SK-N-DZ (cell line): ENCODE measurements at regions not wholly inside any gene's neighbourhood (a gene's known extent, or its start where the extent isn't known, plus 50 kb on each side); places are given as distances from the start of the nearest gene placed in this dataset.
"Not testable (repeated sequence)": the region's sequence is repeated elsewhere in the genome, so short reads cannot be mapped to it uniquely, and the experiment has no call there.

Experiments used
- DNase-seq: peaks from one replicate; pipeline ENCODE4 v3.0.0-alpha.2; 2015; ENCODE audit warnings: low spot score

DNA sequence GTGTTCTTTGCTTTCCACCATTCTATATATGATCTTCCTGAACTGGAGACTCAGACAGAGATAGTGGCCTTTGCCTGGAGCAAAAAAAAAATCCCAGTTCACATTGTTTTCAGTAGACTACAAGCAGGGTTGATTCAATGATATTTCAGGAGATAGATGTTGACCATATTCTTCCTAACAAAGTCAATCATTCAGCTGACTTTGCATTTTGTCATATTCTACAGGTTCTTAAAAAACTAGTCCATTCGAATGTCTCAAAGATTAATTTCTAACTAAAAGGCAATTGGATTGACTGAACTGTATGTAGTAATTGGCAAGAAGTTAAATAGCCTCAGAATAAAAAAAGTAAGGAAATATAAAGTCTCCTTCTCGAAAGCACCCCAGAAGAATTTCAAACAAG, 479.5 kb downstream of the NKX6-1 start:
- DNase-seq: no peak

DNA sequence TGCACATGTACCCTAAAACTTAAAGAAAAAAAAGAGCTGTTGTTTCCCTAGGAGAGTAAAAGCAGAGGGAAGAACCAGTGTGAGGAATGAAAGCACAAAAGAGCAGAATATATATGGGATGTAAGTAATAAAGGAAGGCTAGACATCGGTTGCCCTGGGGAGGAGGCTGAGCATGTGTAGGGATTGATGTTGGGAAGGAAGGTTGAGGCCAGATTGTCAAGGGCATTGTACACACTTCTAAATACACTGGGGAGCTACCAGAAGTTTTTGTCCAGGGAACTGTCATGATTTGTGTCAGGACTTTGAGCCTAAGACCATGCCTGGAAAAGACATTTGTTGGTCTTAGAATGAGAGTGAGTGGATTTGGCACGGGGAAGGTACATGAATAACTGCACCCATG, 467.1 kb downstream of the GPAT3 start:
- no peak for DNase-seq

DNA sequence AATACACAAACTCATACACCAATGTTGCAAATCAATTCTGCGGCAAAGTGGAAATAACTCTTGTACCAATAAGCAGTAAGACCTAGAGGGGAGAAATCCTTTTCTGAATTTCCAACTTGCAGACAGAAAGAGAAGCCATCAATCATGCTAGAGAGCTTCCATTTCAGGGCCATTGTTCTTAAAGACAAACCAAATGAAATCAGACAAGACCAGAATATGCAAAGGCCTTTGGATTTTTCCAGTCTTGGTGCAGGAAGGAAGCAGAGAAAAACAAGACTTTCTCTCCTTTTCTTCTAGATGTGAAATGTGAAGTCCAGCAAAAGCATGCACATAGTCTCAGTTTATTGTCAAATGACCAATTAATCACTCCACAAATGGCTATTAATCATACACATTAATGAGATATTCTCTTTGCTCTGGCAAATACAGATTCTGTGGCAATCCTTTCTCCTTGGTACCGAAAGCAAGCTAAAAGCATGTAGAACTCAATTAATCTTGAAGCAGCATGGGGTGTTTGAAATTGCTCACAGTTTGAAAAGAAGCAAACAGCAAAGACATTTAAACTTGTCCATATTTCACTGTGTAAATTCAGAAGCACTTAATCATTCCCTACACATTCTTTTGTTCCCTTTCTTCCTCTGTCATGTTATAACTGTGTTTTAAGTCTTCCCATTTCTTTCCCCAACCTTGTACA, 466.1 kb downstream of the GPAT3 start:
- no peak for DNase-seq

DNA sequence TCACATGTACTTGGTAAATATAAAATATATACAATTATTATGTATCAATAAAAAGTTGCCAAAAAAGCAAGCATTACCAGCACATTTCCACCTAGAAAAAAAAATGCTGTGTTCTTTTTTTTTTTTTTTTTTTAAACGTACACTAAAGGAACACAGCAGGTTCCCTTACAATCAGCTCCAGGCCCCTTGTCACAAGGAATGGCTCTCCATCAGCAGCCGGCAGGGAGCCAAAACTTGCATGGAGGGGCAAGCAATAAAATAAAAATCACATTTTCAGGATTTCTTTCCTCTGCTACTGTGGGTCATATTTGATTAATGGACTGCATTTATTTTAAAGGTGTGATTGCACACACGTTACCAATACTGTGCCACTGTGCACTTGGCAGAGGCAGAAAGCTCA, 460.3 kb downstream of the GPAT3 start:
- no peak for DNase-seq

DNA sequence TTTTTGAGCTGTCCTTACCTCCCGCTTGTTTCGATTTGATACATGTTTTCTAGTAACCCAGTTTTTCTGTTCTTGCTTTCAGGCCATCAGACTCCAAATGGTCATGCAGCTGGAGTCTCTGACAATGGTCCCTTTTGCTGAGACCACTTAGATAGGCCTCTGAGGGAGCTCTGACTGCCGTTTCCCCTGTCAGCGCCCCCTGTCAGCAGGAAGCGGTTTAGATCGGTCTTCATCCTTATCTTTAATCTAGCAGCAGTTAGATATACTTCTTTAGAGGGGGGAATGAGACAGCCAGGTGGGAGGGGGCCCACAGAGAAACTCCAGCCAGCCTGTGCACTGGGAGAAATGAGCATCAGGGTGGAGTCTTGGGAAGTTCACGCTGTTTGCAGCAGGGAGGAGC, 457.9 kb downstream of the GPAT3 start:
- DNase-seq: peak; percentile 4

DNA sequence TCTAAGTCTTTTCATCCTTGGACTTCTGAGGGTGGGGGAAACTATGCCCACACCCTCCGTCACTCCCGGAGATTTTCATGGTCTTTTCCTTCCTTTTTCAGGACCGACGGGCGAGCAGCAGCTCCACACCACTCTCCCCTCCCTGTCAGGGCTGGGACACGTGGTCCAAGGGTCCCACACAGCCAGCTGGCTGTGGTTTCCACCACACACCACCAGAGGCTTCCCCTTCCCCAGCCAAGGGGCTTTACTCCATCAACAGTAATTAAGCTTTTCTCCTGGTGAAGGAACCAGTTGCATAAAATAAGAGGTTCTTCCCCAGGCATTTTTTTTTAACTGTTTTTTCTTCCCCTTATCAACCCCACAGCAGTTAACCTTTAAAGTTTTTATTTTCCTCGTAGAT, 453.9 kb downstream of the GPAT3 start:
- no peak for DNase-seq

DNA sequence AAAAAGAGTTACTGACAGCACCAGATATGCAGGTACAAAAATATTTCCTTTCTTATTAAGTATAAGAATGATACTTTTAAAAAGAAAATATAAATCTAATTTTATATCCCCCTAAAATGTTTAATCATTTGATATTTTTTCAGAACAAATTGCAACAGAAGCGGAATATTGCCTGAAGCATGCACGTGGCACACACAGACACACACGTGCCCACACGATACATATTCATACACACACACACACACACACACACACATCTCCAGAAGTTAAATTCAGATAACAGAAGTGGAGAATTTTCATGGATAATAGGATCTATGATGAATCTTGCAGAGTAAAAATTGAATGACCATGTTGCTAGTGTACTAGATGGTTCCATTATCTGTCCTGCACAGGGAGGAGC, 445.2 kb downstream of the GPAT3 start:
- DNase-seq: no peak

DNA sequence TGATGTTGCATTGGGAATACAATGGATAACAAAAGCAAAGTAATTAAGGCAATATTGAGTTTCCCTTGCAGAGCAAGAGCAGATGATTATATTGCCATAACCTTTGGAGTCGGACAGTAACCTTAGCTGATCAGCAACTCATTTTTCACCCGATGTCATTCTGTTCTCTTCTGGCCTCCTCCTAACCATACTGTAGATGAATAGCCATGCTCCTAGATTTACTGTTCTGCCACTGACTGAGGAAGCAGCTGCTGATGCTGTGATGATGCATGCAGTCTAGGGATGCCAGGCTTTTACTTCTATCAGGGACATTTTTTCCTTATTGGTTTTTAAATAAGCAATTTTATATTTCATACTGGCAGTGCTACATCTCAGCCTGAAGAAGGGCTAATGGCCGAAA, 443.9 kb downstream of the GPAT3 start:
- no peak for DNase-seq

DNA sequence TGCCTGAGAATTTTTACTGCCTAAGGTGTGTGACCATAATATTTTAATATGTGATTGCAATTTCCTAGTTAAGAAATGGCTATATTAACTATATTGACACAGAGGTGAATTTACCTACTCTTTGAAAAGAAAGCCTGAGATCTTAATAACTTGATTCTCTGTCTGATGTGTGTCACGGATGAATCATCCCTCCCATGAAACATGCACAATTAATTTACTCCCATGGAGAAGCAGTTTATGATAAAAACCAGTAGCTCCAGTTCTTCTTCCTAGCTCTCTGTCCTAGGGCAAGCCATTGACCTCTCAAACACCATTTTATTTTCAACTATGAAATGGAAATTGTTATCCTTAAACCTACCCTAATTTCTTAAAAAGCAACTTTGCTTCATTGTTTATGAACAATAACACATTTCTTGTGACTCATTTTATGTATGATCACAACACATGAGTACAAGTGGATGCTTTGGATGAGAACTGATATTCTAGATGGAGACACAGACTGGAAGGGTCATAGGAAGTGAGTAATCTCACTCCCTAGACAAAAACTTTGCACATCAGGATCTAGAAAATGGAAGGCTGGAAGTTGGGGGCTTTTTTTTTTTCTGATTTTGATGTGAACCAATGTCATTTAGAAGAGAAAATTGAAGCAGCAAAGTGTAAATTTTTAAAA, 438.3 kb downstream of the GPAT3 start:
- no peak for DNase-seq

DNA sequence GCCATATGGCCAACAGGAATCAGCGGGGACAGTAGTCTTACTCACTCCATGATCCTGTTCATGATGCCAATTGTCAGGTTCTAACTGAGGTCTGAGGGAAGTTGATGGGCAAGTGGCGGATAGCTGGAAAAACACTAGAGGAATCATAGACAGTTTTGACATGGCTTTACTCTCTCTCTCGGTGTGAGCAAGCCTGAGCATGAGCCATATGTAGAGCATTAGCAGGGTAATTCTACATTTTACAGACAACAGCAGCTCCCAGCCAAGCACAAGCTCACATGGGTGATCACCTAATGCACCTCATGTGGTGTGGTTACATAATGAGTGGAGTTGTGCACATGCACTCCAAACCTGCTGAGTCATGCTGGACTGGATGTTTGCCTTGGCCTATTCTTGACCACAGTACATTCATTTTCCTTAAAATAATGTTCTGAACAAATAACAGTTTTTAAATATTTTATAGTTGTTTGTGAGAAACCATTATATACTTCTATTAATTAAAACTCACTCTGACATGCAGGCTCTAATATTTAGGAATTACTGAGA, 429.2 kb downstream of the GPAT3 start:
- DNase-seq: no peak

DNA sequence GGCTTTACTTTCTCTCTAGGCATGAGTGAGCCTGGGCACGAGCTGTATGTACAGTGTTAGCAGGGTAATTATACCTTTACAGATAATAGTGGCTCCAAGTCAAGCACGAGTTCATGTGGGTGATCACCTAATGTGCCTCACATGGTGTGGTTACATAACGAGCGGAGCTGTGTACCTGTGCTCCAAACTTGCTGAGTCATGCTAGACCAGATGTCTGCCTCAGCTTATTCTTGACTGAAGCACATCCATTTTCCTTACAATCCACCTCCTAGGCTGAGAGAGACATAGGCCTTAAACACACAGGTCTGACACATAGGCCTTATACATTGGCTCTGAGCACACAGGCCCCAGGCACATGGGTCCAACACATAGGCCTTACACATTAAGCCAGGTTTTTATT, 426.6 kb downstream of the GPAT3 start:
- no peak for DNase-seq

DNA sequence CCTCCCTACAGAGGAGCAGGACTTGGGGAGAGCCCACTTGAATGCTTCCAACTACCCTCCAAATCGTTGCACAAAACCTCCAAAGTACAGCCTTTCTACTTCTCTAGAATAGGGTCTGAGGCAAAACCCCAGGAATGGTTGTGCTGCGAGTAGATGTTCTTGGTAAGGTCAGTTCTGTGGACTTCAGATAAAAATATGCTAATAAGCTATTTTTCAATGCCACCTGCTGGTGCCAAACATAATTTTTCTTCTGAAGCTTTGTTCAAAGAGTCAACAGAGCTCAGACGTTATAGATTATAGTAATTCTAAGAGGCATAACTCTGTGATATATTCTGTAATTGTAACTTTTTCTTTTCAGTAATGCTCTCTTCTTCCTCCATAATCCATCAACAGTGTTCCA, 425.7 kb downstream of the GPAT3 start:
- DNase-seq: no peak

DNA sequence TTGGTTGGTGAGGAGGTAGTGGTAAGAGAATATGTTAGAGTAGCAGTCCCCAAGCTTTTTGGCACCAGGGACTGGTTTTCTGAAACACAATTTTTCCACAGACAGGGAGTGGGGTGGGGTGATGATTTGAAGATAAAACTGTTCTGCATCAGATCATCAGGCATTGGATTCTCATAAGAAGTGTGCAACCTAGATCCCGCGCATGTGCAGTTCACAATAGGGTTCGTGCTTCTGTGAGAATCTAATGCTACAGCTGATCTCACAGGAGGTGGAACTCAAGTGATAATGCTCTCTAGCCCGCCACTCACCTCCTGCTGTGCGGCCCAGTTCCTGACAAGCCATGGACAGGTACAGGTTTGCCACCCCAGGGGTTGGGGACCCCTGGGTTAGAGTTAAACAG, 423.3 kb downstream of the GPAT3 start:
- no peak for DNase-seq

DNA sequence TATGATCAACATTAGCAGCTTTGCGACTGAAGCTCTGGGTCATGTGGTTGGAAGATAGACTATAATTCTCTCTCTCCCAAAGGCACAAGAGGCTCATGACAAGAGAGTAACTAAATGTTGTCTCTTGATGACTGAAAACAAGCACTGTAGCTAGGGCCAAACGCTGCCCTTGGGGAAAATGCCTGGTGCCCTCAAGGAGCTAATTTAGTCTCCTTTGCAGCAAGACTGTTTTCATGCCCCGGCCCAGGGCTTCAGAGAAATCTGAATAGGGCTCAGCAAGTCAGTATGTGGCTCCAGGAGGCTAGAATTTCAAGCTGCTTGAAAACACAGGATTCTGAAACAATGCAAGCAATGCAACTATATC, 411.9 kb downstream of the GPAT3 start:
- DNase-seq: no peak

DNA sequence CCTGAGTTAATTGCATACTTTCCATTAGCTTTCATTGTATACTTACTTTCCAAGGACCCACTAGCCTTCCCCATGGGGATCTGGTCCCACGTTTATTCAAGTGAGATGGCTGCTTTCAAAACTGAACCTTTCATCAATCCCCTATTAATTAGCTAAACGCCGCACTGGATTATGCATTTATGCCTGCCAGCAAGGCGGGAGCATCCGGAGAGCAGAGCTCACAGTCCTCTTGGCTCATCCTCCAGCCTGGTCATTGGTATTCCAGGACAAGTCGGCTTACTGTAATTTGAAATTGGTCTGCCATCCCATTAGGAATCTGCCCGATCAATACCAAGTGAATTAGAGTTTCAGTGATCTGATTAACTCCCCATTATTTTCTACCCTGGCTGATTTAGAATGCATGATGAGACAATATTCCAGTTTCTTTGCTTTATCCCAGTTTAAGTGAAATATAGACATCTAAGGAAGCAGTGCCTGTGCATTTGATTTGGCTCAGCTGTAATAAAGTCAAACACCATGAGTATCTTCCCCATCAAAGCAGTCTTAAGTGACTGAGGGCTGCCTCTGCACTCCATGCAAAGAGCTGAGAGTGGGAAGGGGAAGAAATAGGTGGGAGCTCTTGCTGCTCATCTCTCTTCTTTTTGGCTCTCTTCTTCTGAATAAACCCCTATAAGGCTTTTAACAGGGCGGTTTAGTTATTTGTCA, 411.4 kb downstream of the GPAT3 start:
- peak; percentile 86 for DNase-seq

DNA sequence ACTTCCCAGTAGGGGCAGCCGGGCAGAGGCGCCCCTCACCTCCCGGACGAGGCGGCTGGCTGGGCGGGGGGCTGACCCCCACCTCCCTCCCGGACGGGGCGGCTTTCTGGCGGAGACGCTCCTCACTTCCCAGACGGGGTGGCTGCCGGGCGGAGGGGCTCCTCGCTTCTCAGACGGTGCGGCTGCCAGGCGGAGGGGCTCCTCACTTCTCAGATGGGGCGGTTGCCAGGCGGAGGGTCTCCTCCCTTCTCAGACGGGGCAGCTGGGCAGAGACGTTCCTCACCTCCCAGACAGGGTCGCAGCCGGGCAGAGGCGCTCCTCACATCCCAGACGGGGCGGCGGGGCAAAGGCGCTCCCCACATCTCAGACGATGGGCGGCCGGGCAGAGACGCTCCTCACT, 407.8 kb downstream of the GPAT3 start:
- DNase-seq: not testable (repeated sequence)

DNA sequence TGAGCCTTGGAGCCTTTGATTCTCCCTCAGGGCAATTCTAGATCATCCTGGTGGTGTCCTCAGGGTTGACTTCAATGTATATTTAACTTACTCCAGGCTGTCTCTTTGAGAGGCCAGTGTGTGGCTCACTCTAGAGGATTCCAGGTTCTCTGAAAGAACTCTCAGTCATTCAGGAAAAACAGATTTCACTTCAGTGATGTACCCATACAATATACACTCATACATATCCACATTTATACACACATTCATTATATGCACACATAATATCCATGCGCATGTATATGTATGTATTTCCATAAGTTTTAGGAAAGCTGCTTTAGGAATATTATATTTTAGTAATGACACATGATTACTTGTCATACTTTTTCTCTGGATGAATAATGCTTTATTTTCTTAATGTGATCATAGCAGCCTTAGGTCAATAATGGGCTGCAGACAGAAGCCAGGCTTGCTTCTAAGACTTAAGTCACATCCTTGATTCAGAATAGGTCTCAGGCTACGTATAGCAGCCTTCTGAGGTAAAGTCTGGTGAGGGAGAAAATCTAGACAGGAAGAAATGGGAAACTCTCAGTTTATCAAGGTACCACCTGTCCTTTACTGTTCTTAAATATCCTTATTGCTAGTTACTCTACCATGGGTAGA, 397.0 kb downstream of the GPAT3 start:
- no peak for DNase-seq

DNA sequence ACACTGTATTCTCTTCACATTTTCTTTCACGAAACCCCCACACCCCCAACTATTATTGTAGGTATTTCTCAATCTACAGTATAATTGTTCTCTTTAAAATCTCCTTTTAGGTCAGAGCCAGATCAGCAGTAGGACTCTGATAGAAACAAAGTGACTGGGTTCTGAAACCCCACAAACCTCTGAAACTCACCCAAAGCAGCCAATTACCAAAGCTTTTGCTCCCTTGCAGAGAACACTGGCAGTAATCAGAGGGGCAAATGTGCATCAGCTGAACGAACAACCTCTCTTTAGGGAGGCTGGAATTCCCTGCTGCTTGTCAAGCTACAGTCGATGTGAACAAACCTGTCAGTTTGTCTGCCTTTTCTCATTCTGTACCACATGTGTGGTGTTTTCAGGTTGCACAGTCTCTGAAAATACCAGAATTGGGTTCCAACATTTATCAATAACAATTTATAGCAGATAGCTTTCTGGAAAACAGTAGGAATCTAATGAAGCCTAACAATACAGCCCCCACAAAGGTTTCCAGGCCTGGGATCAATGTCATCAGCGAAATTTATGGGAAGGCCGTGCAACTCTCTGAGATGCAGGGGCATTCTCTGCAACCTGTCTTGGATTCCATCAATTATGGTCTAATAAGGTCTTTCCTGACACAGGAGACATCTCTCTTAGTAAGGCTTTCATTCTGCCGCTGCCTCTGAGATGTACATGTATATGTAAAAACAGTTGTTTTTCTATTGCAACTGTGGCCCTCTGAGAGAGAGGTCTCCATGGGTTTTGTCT, 395.9 kb downstream of the GPAT3 start:
- peak; percentile 5 for DNase-seq

DNA sequence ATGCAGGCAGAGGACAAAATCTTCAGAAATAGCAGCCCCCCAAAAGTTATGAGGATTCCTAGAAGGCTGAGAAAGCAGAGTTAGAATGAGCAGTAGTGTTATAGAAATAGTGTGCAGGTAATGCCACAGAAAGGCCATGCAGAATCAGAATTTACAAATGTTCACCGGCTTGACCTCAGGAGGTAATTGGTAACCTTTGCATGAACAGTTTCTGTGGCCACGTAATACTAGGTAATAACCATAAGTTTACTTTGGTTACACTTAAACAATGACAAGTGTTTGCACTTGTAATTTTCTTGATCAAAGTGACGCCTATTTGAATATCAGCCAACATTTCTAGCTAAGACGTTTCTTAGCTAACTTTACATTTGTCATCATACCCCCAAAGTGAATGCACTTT, 393.6 kb downstream of the GPAT3 start:
- no peak for DNase-seq

DNA sequence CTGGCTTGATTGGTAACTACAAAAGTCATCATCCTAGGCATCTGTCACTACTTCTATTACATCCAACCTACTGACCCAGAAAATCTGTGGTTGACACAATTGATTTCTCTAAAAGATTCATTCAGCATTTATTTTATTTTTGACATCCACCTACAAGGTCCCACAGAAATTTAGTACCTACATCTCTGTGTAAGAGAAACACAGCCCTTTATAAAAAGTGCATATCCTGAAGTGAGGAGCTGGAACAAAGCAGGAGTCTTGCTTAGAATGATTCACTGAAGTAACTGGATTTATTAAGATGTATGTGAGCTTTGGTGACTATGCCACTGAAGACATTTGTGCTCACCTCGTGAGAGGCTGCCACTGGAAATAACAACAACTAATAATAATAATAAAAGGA, 391.0 kb downstream of the GPAT3 start:
- DNase-seq: no peak

DNA sequence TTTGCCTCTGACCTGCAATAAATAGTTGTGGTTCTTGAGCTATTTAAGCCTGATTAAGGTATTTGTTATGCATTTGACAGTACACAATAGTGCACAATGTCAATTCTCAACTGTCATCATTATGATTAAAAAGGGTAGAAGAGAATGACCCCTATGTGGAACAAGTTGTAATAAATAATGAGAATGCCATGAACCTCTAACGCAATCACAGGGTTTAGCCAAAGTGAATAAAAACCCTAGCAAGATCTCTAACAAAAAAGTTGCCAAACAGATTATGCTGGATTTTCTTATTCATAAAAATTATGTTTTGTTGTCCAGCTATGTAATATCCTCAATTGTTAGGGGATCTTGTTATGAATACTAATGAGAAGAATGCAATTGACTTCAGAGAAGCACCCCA, 387.4 kb downstream of the GPAT3 start:
- DNase-seq: no peak

DNA sequence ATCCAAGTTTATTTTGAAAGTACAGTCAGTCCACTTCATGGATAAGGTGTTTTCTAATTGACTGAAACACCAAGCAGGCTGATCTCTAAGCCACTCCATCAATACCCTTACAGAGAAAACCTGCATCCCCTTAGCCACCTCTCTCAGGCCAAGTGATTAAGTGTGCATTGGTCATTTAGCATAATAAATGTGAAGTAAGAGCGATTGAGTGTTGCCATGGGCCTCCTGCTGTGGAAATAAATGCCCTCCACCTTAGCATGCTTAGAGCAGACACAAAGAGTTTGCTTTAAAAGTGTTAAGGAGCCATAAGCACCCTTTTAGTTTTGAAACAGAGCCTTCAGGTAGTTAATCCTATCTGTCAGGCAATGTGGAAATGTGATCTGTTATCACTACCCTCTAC, 386.5 kb downstream of the GPAT3 start:
- DNase-seq: no peak
